DND-41 (cell line): ENCODE measurements at regions not wholly inside any gene's neighbourhood (a gene's known extent, or its start where the extent isn't known, plus 50 kb on each side); places are given as distances from the start of the nearest gene placed in this dataset.

ENCODE experiments used
- ATAC-seq: fragments of 200-7000 bp; cut with Tn5 transposase; 3 replicates; pipeline ENCODE4 v1.9.1; 2021; ENCODE audit warnings: low read depth; ENCODE audit not compliant: insufficient read depth
- DNase-seq: peaks from one replicate; pipeline ENCODE4 v3.0.0-alpha.2; 2020
- H2AFZ ChIP-seq: 2 replicates; pipeline ENCODE4 v1.6.0; 2012; ENCODE audit warnings: low read depth, low read length
- H3K27ac ChIP-seq: 2 replicates; pipeline ENCODE4 v1.5.1; 2012; ENCODE audit warnings: low read length, inconsistent platforms
- H3K27me3 ChIP-seq: fragments of 200-600 bp; sonication (generic); 2 replicates; pipeline ENCODE4 v1.6.0; 2012; ENCODE audit warnings: low read length, mild to moderate bottlenecking, inconsistent platforms; ENCODE audit not compliant: insufficient read depth, poor library complexity
- H3K36me3 ChIP-seq: 2 replicates; pipeline ENCODE4 v1.5.1; 2012; ENCODE audit warnings: low read length, inconsistent platforms; ENCODE audit not compliant: insufficient read depth
- H3K4me1 ChIP-seq: 2 replicates; pipeline ENCODE4 v1.5.1; 2012; ENCODE audit warnings: mild to moderate bottlenecking, low read length; ENCODE audit not compliant: insufficient read depth
- H3K4me2 ChIP-seq: 2 replicates; pipeline ENCODE4 v1.6.0; 2012; ENCODE audit warnings: mild to moderate bottlenecking, moderate library complexity, low read length, inconsistent platforms; ENCODE audit not compliant: insufficient read depth
- H3K4me3 ChIP-seq, 2 experiments: fragments of 200-600 bp in 1 of 2; shearing (Covaris generic) in 1 of 2; 2 replicates each; pipeline ENCODE4 v1.5.1; 2012 to 2016; ENCODE audit warnings: inconsistent platforms in 2 of 2, low read length in 2 of 2, mild to moderate bottlenecking in 2 of 2, low read depth in 1 of 2, moderate library complexity in 1 of 2
- H3K79me2 ChIP-seq: 2 replicates; pipeline ENCODE4 v1.6.0; 2012; ENCODE audit warnings: low read length, inconsistent platforms; ENCODE audit not compliant: insufficient read depth
- H3K9ac ChIP-seq: 2 replicates; pipeline ENCODE4 v1.6.0; 2012; ENCODE audit warnings: low read depth, mild to moderate bottlenecking, inconsistent platforms, low read length, moderate library complexity
- H3K9me3 ChIP-seq: 2 replicates; pipeline ENCODE4 v1.5.1; 2012; ENCODE audit warnings: low read length, moderate library complexity, mild to moderate bottlenecking, inconsistent platforms; ENCODE audit not compliant: insufficient read depth, severe bottlenecking
- H4K20me1 ChIP-seq: 2 replicates; pipeline ENCODE4 v1.6.0; 2012; ENCODE audit warnings: low read length; ENCODE audit not compliant: insufficient read depth
- CTCF ChIP-seq: IDR thresholded peaks from 2 replicates; pipeline ENCODE4 v1.5.1; 2012; ENCODE audit warnings: borderline replicate concordance, low read length, moderate library complexity, mild to moderate bottlenecking; ENCODE audit not compliant: poor library complexity, severe bottlenecking; ENCODE audit errors: extremely low read depth
- EZH2 ChIP-seq: IDR thresholded peaks from 3 replicates; pipeline ENCODE4 v1.6.1; 2012; ENCODE audit warnings: borderline replicate concordance, low read depth, mild to moderate bottlenecking, moderate library complexity, low read length, inconsistent platforms; ENCODE audit not compliant: severe bottlenecking

- DNase-seq (no peak), ATAC-seq (no peak)
- no peaks in the 10 kb centered on the region for H4K20me1 ChIP-seq
- H2AFZ ChIP-seq: no peak overlapping the region
- peaks cover 11% of the 10 kb centered on the region for H3K27me3 ChIP-seq
- H3K27ac ChIP-seq: no peak overlapping the region
- no peak overlapping the region for H3K4me2 ChIP-seq
- no peaks in the 10 kb centered on the region for H3K9me3 ChIP-seq
- H3K4me1 ChIP-seq: no peaks in the 10 kb centered on the region
- H3K9ac ChIP-seq: no peak overlapping the region
- H3K36me3 ChIP-seq: no peaks in the 10 kb centered on the region
- TF ChIP-seq CTCF (no peak), EZH2 (no peak)
- no peak overlapping the region for H3K4me3 ChIP-seq
- no peaks in the 10 kb centered on the region for H3K79me2 ChIP-seq
Measured at GRCh38 chr1:70498666-70499065, 87.6 kb downstream of the CTH start.

GRCh38 chr1:70499695-70500094, 88.6 kb downstream of the CTH start:
- Histone ChIP-seq H3K9me3 (no peaks in the 10 kb centered on the region), H2AFZ (no peak overlapping the region), H3K27ac (no peak overlapping the region), H3K4me3 (no peak overlapping the region), H3K9ac (no peak overlapping the region), H3K4me1 (no peaks in the 10 kb centered on the region), H3K27me3 (peaks cover 7% of the 10 kb centered on the region), H3K79me2 (no peaks in the 10 kb centered on the region), H3K4me2 (no peak overlapping the region), H3K36me3 (no peaks in the 10 kb centered on the region), H4K20me1 (no peaks in the 10 kb centered on the region)
- ATAC-seq: no peak
- TF ChIP-seq CTCF (no peak), EZH2 (no peak)
- DNase-seq: no peak

- H3K27me3 ChIP-seq: peaks cover 3% of the 10 kb centered on the region
- H2AFZ ChIP-seq: no peak overlapping the region
- H3K4me2 ChIP-seq: no peak overlapping the region
- H3K4me3 ChIP-seq: no peak overlapping the region
- DNase-seq (no peak), ATAC-seq (no peak)
- H3K9ac ChIP-seq: no peak overlapping the region
- H3K9me3 ChIP-seq: no peaks in the 10 kb centered on the region
- no peaks in the 10 kb centered on the region for H4K20me1 ChIP-seq
- H3K79me2 ChIP-seq: no peaks in the 10 kb centered on the region
- H3K36me3 ChIP-seq: no peaks in the 10 kb centered on the region
- TF ChIP-seq CTCF (no peak), EZH2 (no peak)
- no peaks in the 10 kb centered on the region for H3K4me1 ChIP-seq
- no peak overlapping the region for H3K27ac ChIP-seq
Measured at GRCh38 chr1:70503358-70503757, 92.3 kb downstream of the CTH start.
